A549 (cell line): ENCODE measurements at regions not wholly inside any gene's neighbourhood (a gene's known extent, or its start where the extent isn't known, plus 50 kb on each side); places are given as distances from the start of the nearest gene placed in this dataset.

Experiments used
- ATAC-seq, 2 experiments: fragments of 200-7000 bp in 1 of 2; fragments of >200 bp in 1 of 2; cut with Nextera tagmentation in 1 of 2; cut with Tn5 transposase in 1 of 2; 3 replicates each; pipeline versions ENCODE4 v1.8.0 to v1.9.1; 2018 to 2020; ENCODE audit warnings: mild to moderate bottlenecking in 1 of 2, moderate library complexity in 1 of 2
- CTCF ChIA-PET: fragments of 300-600 bp; sonication (Branson Sonifier 250); formaldehyde crosslinking; extraction: SDS; loops from one replicate; lab custom pipeline; 2021; ENCODE audit warnings: antibody characterized with exemption, inconsistent platforms; lab: Yijun Ruan, JAX
- POLR2A ChIA-PET: fragments of 350-600 bp; formaldehyde crosslinking; extraction: SDS; loops from one replicate; lab custom pipeline; 2021; ENCODE audit warnings: antibody characterized with exemption, inconsistent platforms; lab: Yijun Ruan, JAX
- DNase-seq, 2 experiments: peaks; one replicate each; pipeline versions ENCODE4 v3.0.0 to v3.0.0-alpha.2; 2011 to 2016; ENCODE audit warnings: low read depth in 1 of 2, low spot score in 1 of 2
- FAIRE-seq: peaks from 2 replicates; lab custom pipeline; 2011; peaks lifted over from hg19 to GRCh38; lab: Jason Lieb, UNC
- H3K27ac ChIP-seq, 2 experiments: fragments of >200 bp; sonication (Bioruptor Twin); formaldehyde crosslinking; 3 replicates each; pipeline ENCODE4 v1.5.1; 2016 to 2017
- H3K4me1 ChIP-seq: fragments of >200 bp; sonication (Bioruptor Twin); formaldehyde crosslinking; 3 replicates; pipeline ENCODE4 v1.6.1; 2016
- H3K4me2 ChIP-seq: fragments of >200 bp; sonication (Bioruptor Twin); formaldehyde crosslinking; 3 replicates; pipeline ENCODE4 v1.6.1; 2016
- H3K4me3 ChIP-seq: fragments of >200 bp; sonication (Bioruptor Twin); formaldehyde crosslinking; 3 replicates; pipeline ENCODE4 v1.5.1; 2016
- H3K9me3 ChIP-seq: fragments of >200 bp; sonication (Bioruptor Twin); formaldehyde crosslinking; 3 replicates; pipeline ENCODE4 v1.6.1; 2016
- BHLHE40 ChIP-seq: IDR thresholded peaks from 2 replicates; pipeline ENCODE4 v1.6.1; 2012; ENCODE audit warnings: low read depth, low read length, inconsistent platforms
- CBX2 ChIP-seq: fragments of 200-600 bp; sonication (generic); IDR thresholded peaks from 2 replicates; pipeline ENCODE4 v1.6.1; 2016; ENCODE audit warnings: low read depth, mild to moderate bottlenecking, borderline replicate concordance
- CHD4 ChIP-seq: fragments of 200-600 bp; sonication (generic); IDR thresholded peaks from 2 replicates; pipeline ENCODE4 v1.6.1; 2016; ENCODE audit warnings: antibody characterized with exemption, mild to moderate bottlenecking, borderline replicate concordance
- EHF ChIP-seq: fragments of 250-450 bp; sonication (Bioruptor Pico); IDR thresholded peaks from 2 replicates; pipeline ENCODE4 v1.5.0; 2020; ENCODE audit warnings: mild to moderate bottlenecking
- ESRRA ChIP-seq: fragments of 150-350 bp; IDR thresholded peaks from 2 replicates; pipeline ENCODE4 v1.6.1; 2014; ENCODE audit warnings: mild to moderate bottlenecking, low read length, borderline replicate concordance
- FOSB ChIP-seq: fragments of 250-450 bp; sonication (Bioruptor Pico); IDR thresholded peaks from 2 replicates; pipeline ENCODE4 v1.5.0; 2020; ENCODE audit warnings: mild to moderate bottlenecking, moderate library complexity
- FOXS1 ChIP-seq: fragments of 250-450 bp; sonication (Bioruptor Pico); IDR thresholded peaks from 2 replicates; pipeline ENCODE4 v1.5.0; 2020; ENCODE audit warnings: mild to moderate bottlenecking, moderate library complexity
- HOXB13 ChIP-seq: fragments of 250-450 bp; sonication (Bioruptor Pico); IDR thresholded peaks from 2 replicates; pipeline ENCODE4 v1.5.0; 2020; ENCODE audit warnings: low read depth, mild to moderate bottlenecking, moderate library complexity
- HOXB5 ChIP-seq: fragments of 250-450 bp; sonication (Bioruptor Pico); IDR thresholded peaks from 2 replicates; pipeline ENCODE4 v1.5.0; 2020; ENCODE audit warnings: mild to moderate bottlenecking, moderate library complexity
- JUN ChIP-seq, 2 experiments: fragments of >200 bp; sonication (Bioruptor Twin); formaldehyde crosslinking; IDR thresholded peaks; 2 replicates in 1 of 2; 3 replicates in 1 of 2; pipeline ENCODE4 v1.6.1; 2016 to 2017
- KDM1A ChIP-seq: fragments of 200-600 bp; sonication (generic); IDR thresholded peaks from 2 replicates; pipeline ENCODE4 v1.6.1; 2016; ENCODE audit warnings: low read depth, mild to moderate bottlenecking
- MYC ChIP-seq: IDR thresholded peaks from 2 replicates; pipeline ENCODE4 v1.6.1; 2012; ENCODE audit warnings: mild to moderate bottlenecking, inconsistent platforms, low read length, improper control_type of control experiment, borderline replicate concordance
- POLR2A ChIP-seq: IDR thresholded peaks from 2 replicates; pipeline ENCODE4 v1.6.1; 2012; ENCODE audit warnings: mild to moderate bottlenecking, low read length
- POLR2AphosphoS2 ChIP-seq: conservative IDR thresholded peaks from 2 replicates; pipeline ENCODE4 v1.6.1; 2012; ENCODE audit warnings: low read length, improper control_type of control experiment, inconsistent platforms
- RARB ChIP-seq: fragments of 250-450 bp; sonication (Bioruptor Pico); IDR thresholded peaks from 2 replicates; pipeline ENCODE4 v1.8.0; 2021; ENCODE audit warnings: mild to moderate bottlenecking, moderate library complexity
- RFX5 ChIP-seq: fragments of 450-650 bp; IDR thresholded peaks from 2 replicates; pipeline ENCODE4 v1.7.1; 2014; ENCODE audit warnings: antibody characterized with exemption, mild to moderate bottlenecking, moderate library complexity
- SREBF2 ChIP-seq: fragments of 450-650 bp; IDR thresholded peaks from 2 replicates; pipeline ENCODE4 v1.6.1; 2014; ENCODE audit warnings: mild to moderate bottlenecking, moderate library complexity
- ZFP36 ChIP-seq: fragments of 450-650 bp; IDR thresholded peaks from 2 replicates; pipeline ENCODE4 v1.6.1; 2014; ENCODE audit warnings: borderline replicate concordance; ENCODE audit not compliant: partially characterized antibody
- WGBS: methylation state at CpG from one replicate; pipeline ENCODE4 v1.1.6; 2017; ENCODE audit errors: missing lambda C conversion rate; 5-methylcytosine and 5-hydroxymethylcytosine counted together
- TF ChIP-seq, protein P1 (sequence below): IDR thresholded peaks from 2 replicates; pipeline ENCODE4 v1.6.1; 2012; ENCODE audit warnings: low read depth, borderline replicate concordance
- TF ChIP-seq, protein P2 (sequence below): fragments of 200-600 bp; sonication (generic); IDR thresholded peaks from 2 replicates; pipeline ENCODE4 v1.6.1; 2016; ENCODE audit warnings: antibody characterized with exemption, mild to moderate bottlenecking, moderate library complexity
- TF ChIP-seq, protein P3 (sequence below): fragments of >200 bp; sonication (Bioruptor Twin); formaldehyde crosslinking; IDR thresholded peaks from 3 replicates; pipeline ENCODE4 v1.6.1; 2016
- TF ChIP-seq, protein P4 (sequence below): fragments of >200 bp; sonication (Bioruptor Twin); formaldehyde crosslinking; IDR thresholded peaks from 2 replicates; pipeline ENCODE4 v1.6.1; 2016
- TF ChIP-seq, protein P5 (sequence below): IDR thresholded peaks from 2 replicates; pipeline ENCODE4 v1.6.1; 2012
- TF ChIP-seq, protein P6 (sequence below): fragments of >200 bp; sonication (Bioruptor Twin); formaldehyde crosslinking; IDR thresholded peaks from 3 replicates; pipeline ENCODE4 v1.5.1; 2016

DNA sequence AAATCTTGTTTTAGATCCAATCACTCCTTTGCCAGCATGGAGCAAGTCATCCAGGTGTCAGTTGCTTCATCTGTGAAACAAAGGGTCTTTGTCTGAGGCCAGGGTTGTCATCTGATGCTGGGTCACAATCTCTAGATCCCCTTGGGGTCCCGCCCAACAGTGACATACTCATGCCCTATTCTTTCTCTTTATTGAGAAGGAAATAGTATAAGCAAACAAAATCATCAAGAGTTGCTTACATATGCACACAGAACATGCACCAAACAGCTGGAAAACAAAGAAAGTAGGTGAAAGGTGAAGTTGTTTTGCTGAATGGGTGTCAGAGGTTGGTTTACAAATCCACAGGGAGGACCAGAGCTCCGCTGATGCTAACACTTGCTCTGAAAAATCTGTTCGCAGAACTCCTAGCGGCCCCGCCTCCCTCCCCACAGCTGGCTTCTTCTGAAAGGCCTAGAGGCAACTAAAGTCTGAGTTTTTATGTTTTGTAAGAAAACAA is 106.1 kb upstream of the SLC44A1 start:
- FAIRE-seq (no peak), DNase-seq (no peak), ATAC-seq (no peak)
- POLR2A ChIA-PET: interaction anchor here (0.6 to 1.1 kb wide), 2 partner anchors 73 to 108 kb away, joined by 3 read pairs; no protein-coding TSS in a partner anchor
- H3K27ac ChIP-seq: no peak overlapping the region
- CTCF ChIA-PET: interaction anchor here (1.1 to 1.2 kb wide), 2 partner anchors 12 to 20 kb away, joined by 3 to 5 read pairs; no protein-coding TSS in a partner anchor
- H3K9me3 ChIP-seq: no peaks in the 10 kb centered on the region
- H3K4me2 ChIP-seq: no peak overlapping the region
- 92% methylated on average over 5 of the region's 5 CpGs for WGBS
- TF ChIP-seq KDM1A (no peak), FOXS1 (CRISPR knock-in tag) (no peak), FOSB (no peak), RARB (CRISPR knock-in tag) (no peak), CBX2 (no peak), JUN (IDR thresholded peaks at IDR 0.05) (no peak), POLR2A (no peak), ESRRA (no peak), ZFP36 (no peak), HOXB13 (CRISPR knock-in tag) (no peak), HOXB5 (no peak)
- TF ChIP-seq, protein P1, sequence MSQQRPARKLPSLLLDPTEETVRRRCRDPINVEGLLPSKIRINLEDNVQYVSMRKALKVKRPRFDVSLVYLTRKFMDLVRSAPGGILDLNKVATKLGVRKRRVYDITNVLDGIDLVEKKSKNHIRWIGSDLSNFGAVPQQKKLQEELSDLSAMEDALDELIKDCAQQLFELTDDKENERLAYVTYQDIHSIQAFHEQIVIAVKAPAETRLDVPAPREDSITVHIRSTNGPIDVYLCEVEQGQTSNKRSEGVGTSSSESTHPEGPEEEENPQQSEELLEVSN: no peak
- TF ChIP-seq, protein P2, sequence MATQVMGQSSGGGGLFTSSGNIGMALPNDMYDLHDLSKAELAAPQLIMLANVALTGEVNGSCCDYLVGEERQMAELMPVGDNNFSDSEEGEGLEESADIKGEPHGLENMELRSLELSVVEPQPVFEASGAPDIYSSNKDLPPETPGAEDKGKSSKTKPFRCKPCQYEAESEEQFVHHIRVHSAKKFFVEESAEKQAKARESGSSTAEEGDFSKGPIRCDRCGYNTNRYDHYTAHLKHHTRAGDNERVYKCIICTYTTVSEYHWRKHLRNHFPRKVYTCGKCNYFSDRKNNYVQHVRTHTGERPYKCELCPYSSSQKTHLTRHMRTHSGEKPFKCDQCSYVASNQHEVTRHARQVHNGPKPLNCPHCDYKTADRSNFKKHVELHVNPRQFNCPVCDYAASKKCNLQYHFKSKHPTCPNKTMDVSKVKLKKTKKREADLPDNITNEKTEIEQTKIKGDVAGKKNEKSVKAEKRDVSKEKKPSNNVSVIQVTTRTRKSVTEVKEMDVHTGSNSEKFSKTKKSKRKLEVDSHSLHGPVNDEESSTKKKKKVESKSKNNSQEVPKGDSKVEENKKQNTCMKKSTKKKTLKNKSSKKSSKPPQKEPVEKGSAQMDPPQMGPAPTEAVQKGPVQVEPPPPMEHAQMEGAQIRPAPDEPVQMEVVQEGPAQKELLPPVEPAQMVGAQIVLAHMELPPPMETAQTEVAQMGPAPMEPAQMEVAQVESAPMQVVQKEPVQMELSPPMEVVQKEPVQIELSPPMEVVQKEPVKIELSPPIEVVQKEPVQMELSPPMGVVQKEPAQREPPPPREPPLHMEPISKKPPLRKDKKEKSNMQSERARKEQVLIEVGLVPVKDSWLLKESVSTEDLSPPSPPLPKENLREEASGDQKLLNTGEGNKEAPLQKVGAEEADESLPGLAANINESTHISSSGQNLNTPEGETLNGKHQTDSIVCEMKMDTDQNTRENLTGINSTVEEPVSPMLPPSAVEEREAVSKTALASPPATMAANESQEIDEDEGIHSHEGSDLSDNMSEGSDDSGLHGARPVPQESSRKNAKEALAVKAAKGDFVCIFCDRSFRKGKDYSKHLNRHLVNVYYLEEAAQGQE: no peak
- TF ChIP-seq, protein P3, sequence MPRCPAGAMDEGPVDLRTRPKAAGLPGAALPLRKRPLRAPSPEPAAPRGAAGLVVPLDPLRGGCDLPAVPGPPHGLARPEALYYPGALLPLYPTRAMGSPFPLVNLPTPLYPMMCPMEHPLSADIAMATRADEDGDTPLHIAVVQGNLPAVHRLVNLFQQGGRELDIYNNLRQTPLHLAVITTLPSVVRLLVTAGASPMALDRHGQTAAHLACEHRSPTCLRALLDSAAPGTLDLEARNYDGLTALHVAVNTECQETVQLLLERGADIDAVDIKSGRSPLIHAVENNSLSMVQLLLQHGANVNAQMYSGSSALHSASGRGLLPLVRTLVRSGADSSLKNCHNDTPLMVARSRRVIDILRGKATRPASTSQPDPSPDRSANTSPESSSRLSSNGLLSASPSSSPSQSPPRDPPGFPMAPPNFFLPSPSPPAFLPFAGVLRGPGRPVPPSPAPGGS: no peak
- TF ChIP-seq, all 56 proteins: peak for 0
- H3K4me3 ChIP-seq: no peak overlapping the region
- peaks cover under 1% of the 10 kb centered on the region; the same call in 1 of the 3 replicates for H3K4me1 ChIP-seq

DNA sequence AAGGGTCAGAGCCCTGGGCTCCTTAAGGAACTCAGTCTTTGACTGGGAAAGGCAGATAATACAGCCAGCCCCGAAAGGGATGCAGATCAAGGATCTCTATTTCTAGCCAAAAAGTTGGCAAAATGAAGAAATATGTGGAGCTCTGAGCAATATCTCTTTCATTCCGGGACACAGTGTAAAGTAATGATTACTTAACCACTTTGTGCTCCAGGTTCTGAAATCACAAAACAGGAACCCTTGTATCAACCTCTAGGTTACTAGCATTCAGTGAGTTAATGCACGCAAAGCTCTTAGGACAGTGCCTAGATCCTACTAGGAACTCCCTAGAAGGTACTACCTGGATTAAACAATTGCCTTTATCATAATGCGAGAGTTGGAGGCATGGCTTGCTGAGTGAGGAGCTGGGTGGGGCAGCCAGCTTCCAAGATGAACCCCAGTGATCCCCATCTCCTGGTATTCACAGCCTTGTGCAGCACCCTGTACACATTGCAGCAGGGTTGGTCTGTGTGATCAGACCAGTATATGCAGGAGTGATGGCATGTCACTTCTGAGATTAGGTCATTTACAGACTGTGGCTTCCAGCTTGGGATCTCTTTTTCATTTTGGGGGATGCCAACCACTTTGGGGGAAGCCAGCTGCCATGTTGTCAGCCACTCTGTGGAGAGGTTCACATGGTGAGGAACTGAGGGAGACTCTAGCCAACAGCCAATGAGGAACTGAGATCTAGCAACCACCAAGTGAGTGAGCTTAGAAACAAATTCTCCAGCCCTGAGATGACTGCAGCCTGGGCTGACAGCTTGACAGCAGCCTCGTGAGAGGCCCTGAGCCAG is 103.1 kb upstream of the SLC44A1 start:
- Histone ChIP-seq H3K4me3 (no peak overlapping the region), H3K27ac (peak overlapping the region in 1 of 2 experiments; percentile 25; a peak in 1 of 6 replicates), H3K4me2 (no peak overlapping the region), H3K4me1 (no peaks in the 10 kb centered on the region; the same call in 2 of the 3 replicates), H3K9me3 (no peaks in the 10 kb centered on the region)
- FAIRE-seq: no peak
- no peak for ATAC-seq
- CTCF ChIA-PET: interaction anchor here (0.6 to 1.2 kb wide), 6 partner anchors 9 to 204 kb away, joined by 3 to 4 read pairs (median 3); no protein-coding TSS in a partner anchor
- POLR2A ChIA-PET: no interaction called here
- no peak for DNase-seq
- no peak for TF ChIP-seq CBX2
- no peak for TF ChIP-seq HOXB5
- TF ChIP-seq ZFP36: no peak
- TF ChIP-seq POLR2AphosphoS2: no peak
- 75% methylated on average over 5 of the region's 5 CpGs for WGBS

DNA sequence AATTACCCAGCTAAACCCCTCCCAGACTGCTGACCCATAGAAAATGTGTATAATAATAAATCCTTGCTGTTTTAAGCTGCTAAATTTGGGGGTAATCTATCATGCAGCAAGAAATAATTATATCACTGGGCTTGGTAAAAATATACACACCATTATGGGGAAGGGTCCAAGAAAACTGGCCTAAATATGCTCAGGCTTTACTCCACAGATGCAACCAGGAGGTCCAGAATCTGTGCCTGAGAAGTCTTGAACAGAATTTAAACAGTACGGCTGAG is 102.5 kb upstream of the SLC44A1 start:
- no peak overlapping the region for H3K27ac ChIP-seq
- 83% methylated on average over 1 of the region's 1 CpG for WGBS
- no peaks in the 10 kb centered on the region for H3K9me3 ChIP-seq
- FAIRE-seq: no peak
- TF ChIP-seq, protein P4, sequence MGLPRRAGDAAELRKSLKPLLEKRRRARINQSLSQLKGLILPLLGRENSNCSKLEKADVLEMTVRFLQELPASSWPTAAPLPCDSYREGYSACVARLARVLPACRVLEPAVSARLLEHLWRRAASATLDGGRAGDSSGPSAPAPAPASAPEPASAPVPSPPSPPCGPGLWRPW: no peak
- TF ChIP-seq MYC (no peak), EHF (CRISPR knock-in tag) (no peak), ESRRA (no peak), BHLHE40 (no peak), RFX5 (no peak), POLR2AphosphoS2 (no peak), CHD4 (no peak), SREBF2 (no peak)
- TF ChIP-seq, protein P5, sequence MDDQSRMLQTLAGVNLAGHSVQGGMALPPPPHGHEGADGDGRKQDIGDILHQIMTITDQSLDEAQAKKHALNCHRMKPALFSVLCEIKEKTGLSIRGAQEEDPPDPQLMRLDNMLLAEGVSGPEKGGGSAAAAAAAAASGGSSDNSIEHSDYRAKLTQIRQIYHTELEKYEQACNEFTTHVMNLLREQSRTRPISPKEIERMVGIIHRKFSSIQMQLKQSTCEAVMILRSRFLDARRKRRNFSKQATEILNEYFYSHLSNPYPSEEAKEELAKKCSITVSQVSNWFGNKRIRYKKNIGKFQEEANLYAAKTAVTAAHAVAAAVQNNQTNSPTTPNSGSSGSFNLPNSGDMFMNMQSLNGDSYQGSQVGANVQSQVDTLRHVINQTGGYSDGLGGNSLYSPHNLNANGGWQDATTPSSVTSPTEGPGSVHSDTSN: no peak
- TF ChIP-seq, protein P6, sequence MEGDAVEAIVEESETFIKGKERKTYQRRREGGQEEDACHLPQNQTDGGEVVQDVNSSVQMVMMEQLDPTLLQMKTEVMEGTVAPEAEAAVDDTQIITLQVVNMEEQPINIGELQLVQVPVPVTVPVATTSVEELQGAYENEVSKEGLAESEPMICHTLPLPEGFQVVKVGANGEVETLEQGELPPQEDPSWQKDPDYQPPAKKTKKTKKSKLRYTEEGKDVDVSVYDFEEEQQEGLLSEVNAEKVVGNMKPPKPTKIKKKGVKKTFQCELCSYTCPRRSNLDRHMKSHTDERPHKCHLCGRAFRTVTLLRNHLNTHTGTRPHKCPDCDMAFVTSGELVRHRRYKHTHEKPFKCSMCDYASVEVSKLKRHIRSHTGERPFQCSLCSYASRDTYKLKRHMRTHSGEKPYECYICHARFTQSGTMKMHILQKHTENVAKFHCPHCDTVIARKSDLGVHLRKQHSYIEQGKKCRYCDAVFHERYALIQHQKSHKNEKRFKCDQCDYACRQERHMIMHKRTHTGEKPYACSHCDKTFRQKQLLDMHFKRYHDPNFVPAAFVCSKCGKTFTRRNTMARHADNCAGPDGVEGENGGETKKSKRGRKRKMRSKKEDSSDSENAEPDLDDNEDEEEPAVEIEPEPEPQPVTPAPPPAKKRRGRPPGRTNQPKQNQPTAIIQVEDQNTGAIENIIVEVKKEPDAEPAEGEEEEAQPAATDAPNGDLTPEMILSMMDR: no peak
- no peak overlapping the region for H3K4me2 ChIP-seq
- no peak overlapping the region for H3K4me3 ChIP-seq
- POLR2A ChIA-PET: no interaction called here
- CTCF ChIA-PET: interaction anchor here (0.9 to 1.2 kb wide), 2 partner anchors 10 to 153 kb away, joined by 3 to 4 read pairs; no protein-coding TSS in a partner anchor
- ATAC-seq: no peak
- no peaks in the 10 kb centered on the region; the same call in 2 of the 3 replicates for H3K4me1 ChIP-seq
- DNase-seq: no peak
